IMR-90 (cell line): ENCODE measurements at regions not wholly inside any gene's neighbourhood (a gene's known extent, or its start where the extent isn't known, plus 50 kb on each side); places are given as distances from the start of the nearest gene placed in this dataset.

Experiments
- CEBPB ChIP-seq: IDR thresholded peaks from 2 replicates; pipeline ENCODE4 v1.6.1; 2012; ENCODE audit warnings: low read depth, low read length, improper control_type of control experiment
- CTCF ChIP-seq: conservative IDR thresholded peaks from 2 replicates; pipeline ENCODE4 v1.5.1; 2012; ENCODE audit warnings: mild to moderate bottlenecking, low read depth, low read length, improper control_type of control experiment
- ELK1 ChIP-seq: fragments of 150-350 bp; IDR thresholded peaks from 2 replicates; pipeline ENCODE4 v1.6.1; 2016; ENCODE audit warnings: low read depth, mild to moderate bottlenecking, low read length, moderate library complexity, borderline replicate concordance
- FOS ChIP-seq: fragments of 150-350 bp; IDR thresholded peaks from 2 replicates; pipeline ENCODE4 v1.6.1; 2016; ENCODE audit warnings: low read depth, low read length
- MAFK ChIP-seq: IDR thresholded peaks from 2 replicates; pipeline ENCODE4 v1.6.1; 2012; ENCODE audit warnings: low read depth, low read length, improper control_type of control experiment
- MAZ ChIP-seq: IDR thresholded peaks from 2 replicates; pipeline ENCODE4 v1.6.1; 2012; ENCODE audit warnings: low read depth, mild to moderate bottlenecking, low read length, improper control_type of control experiment, moderate library complexity, borderline replicate concordance
- MXI1 ChIP-seq: IDR thresholded peaks from 2 replicates; pipeline ENCODE4 v1.6.1; 2012; ENCODE audit warnings: low read depth, mild to moderate bottlenecking, low read length, moderate library complexity, borderline replicate concordance
- POLR2A ChIP-seq: IDR thresholded peaks from 2 replicates; pipeline ENCODE4 v1.6.1; 2012; ENCODE audit warnings: mild to moderate bottlenecking, low read depth, low read length
- RAD21 ChIP-seq: IDR thresholded peaks from 2 replicates; pipeline ENCODE4 v1.6.1; 2012; ENCODE audit warnings: low read length, improper control_type of control experiment
- RCOR1 ChIP-seq: IDR thresholded peaks from 2 replicates; pipeline ENCODE4 v1.6.1; 2012; ENCODE audit warnings: mild to moderate bottlenecking, low read length, improper control_type of control experiment; ENCODE audit not compliant: insufficient replicate concordance
- RFX5 ChIP-seq: IDR thresholded peaks from 2 replicates; pipeline ENCODE4 v1.8.0; 2012; ENCODE audit warnings: low read depth, mild to moderate bottlenecking, low read length, moderate library complexity
- SMC3 ChIP-seq: fragments of 150-350 bp; IDR thresholded peaks from 2 replicates; pipeline ENCODE4 v1.6.1; 2016; ENCODE audit warnings: low read depth, mild to moderate bottlenecking, antibody characterized with exemption, low read length, moderate library complexity
- TF ChIP-seq, protein P1 (sequence below): fragments of 150-350 bp; IDR thresholded peaks from 2 replicates; pipeline ENCODE4 v1.6.1; 2017; ENCODE audit warnings: mild to moderate bottlenecking, antibody characterized with exemption, low read length, low read depth

GRCh38 chr6:105804000-105804399 is 282.1 kb upstream of the PRDM1 start:
- TF ChIP-seq POLR2A = no peak
- no peak for TF ChIP-seq CTCF
- no peak for TF ChIP-seq FOS
- TF ChIP-seq CEBPB = no peak
- no peak for TF ChIP-seq RCOR1
- TF ChIP-seq RFX5 = no peak
- TF ChIP-seq MXI1 = no peak
- no peak for TF ChIP-seq SMC3
- no peak for TF ChIP-seq MAFK
- TF ChIP-seq RAD21 = no peak
- no peak for TF ChIP-seq MAZ
- no peak for TF ChIP-seq ELK1
- TF ChIP-seq, protein P1, sequence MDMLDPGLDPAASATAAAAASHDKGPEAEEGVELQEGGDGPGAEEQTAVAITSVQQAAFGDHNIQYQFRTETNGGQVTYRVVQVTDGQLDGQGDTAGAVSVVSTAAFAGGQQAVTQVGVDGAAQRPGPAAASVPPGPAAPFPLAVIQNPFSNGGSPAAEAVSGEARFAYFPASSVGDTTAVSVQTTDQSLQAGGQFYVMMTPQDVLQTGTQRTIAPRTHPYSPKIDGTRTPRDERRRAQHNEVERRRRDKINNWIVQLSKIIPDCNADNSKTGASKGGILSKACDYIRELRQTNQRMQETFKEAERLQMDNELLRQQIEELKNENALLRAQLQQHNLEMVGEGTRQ = no peak
